ENCODE measurements at regions not wholly inside any gene's neighbourhood (a gene's known extent, or its start where the extent isn't known, plus 50 kb on each side); places are given as distances from the start of the nearest gene placed in this dataset.
A peak's percentile ranks its signal among the peaks of the same experiment; 100 is the strongest.
"Not testable (repeated sequence)": the region's sequence is repeated elsewhere in the genome, so short reads cannot be mapped to it uniquely, and the experiment has no call there.

GRCh38 chr20:17867131-17867925 is 101.3 kb downstream of the SNX5 start:
- no peak overlapping the region for H3K27ac ChIP-seq (ENCODE audit: low read depth, low read length)
- H3K27me3 ChIP-seq (ENCODE audit: control insufficient read depth in 5 of 5, insufficient read depth in 4 of 5, low read length in 5 of 5): no peaks in the 10 kb centered on the region
- peaks cover 6 to 48% (median 21%) of the 10 kb centered on the region in 5 donors for H3K4me1 ChIP-seq (ENCODE audit: control insufficient read depth in 5 of 5, insufficient read depth in 5 of 5, low read length in 5 of 5)
- H3K36me3 ChIP-seq (ENCODE audit: control insufficient read depth in 5 of 5, insufficient read depth in 5 of 5, low read length in 5 of 5): no peaks in the 10 kb centered on the region
- H3K4me3 ChIP-seq (ENCODE audit: low read depth in 1 of 5, low read length in 5 of 5): no peak overlapping the region
- H3K9ac ChIP-seq (ENCODE audit: low read length in 5 of 5): no peak overlapping the region
- H3K9me3 ChIP-seq (ENCODE audit: control insufficient read depth in 5 of 5, low read length in 5 of 5): no peaks in the 10 kb centered on the region

GRCh38 chr20:17866234-17867001 is 102.2 kb downstream of the SNX5 start:
- H3K36me3 ChIP-seq (ENCODE audit: control insufficient read depth in 5 of 5, insufficient read depth in 5 of 5, low read length in 5 of 5): no peaks in the 10 kb centered on the region
- no peak overlapping the region for H3K4me3 ChIP-seq (ENCODE audit: low read depth in 1 of 5, low read length in 5 of 5)
- H3K9me3 ChIP-seq (ENCODE audit: control insufficient read depth in 5 of 5, low read length in 5 of 5): no peaks in the 10 kb centered on the region
- H3K27ac ChIP-seq (ENCODE audit: low read depth, low read length): no peak overlapping the region
- no peaks in the 10 kb centered on the region for H3K27me3 ChIP-seq (ENCODE audit: control insufficient read depth in 5 of 5, insufficient read depth in 4 of 5, low read length in 5 of 5)
- peaks cover 6 to 42% (median 21%) of the 10 kb centered on the region in 5 donors for H3K4me1 ChIP-seq (ENCODE audit: control insufficient read depth in 5 of 5, insufficient read depth in 5 of 5, low read length in 5 of 5)
- no peak overlapping the region for H3K9ac ChIP-seq (ENCODE audit: low read length in 5 of 5)

- Histone ChIP-seq H3K4me3 (ENCODE audit: low read depth in 1 of 5, low read length in 5 of 5) (no peak overlapping the region), H3K9ac (ENCODE audit: low read length in 5 of 5) (no peak overlapping the region), H3K27me3 (ENCODE audit: control insufficient read depth in 5 of 5, insufficient read depth in 4 of 5, low read length in 5 of 5) (no peaks in the 10 kb centered on the region), H3K4me1 (ENCODE audit: control insufficient read depth in 5 of 5, insufficient read depth in 5 of 5, low read length in 5 of 5) (peaks cover 3 to 42% (median 23%) of the 10 kb centered on the region in 5 donors), H3K9me3 (ENCODE audit: control insufficient read depth in 5 of 5, low read length in 5 of 5) (no peaks in the 10 kb centered on the region), H3K27ac (ENCODE audit: low read depth, low read length) (no peak overlapping the region), H3K36me3 (ENCODE audit: control insufficient read depth in 5 of 5, insufficient read depth in 5 of 5, low read length in 5 of 5) (no peaks in the 10 kb centered on the region)
These were observed 104.9 kb downstream of the SNX5 start for GRCh38 chr20:17863577-17864292.

GRCh38 chr20:17863209-17863576 is 105.4 kb downstream of the SNX5 start:
- Histone ChIP-seq H3K27ac (ENCODE audit: low read depth, low read length) (no peak overlapping the region), H3K27me3 (ENCODE audit: control insufficient read depth in 5 of 5, insufficient read depth in 4 of 5, low read length in 5 of 5) (no peaks in the 10 kb centered on the region), H3K9me3 (ENCODE audit: control insufficient read depth in 5 of 5, low read length in 5 of 5) (no peaks in the 10 kb centered on the region), H3K9ac (ENCODE audit: low read length in 5 of 5) (no peak overlapping the region), H3K4me1 (ENCODE audit: control insufficient read depth in 5 of 5, insufficient read depth in 5 of 5, low read length in 5 of 5) (peaks cover 3 to 42% (median 23%) of the 10 kb centered on the region in 5 donors), H3K4me3 (ENCODE audit: low read depth in 1 of 5, low read length in 5 of 5) (no peak overlapping the region), H3K36me3 (ENCODE audit: control insufficient read depth in 5 of 5, insufficient read depth in 5 of 5, low read length in 5 of 5) (no peaks in the 10 kb centered on the region)

GRCh38 chr20:17862171-17862570 is 106.4 kb downstream of the SNX5 start:
- Histone ChIP-seq H3K27me3 (ENCODE audit: control insufficient read depth in 5 of 5, insufficient read depth in 4 of 5, low read length in 5 of 5) (no peaks in the 10 kb centered on the region), H3K36me3 (ENCODE audit: control insufficient read depth in 5 of 5, insufficient read depth in 5 of 5, low read length in 5 of 5) (no peaks in the 10 kb centered on the region), H3K9ac (ENCODE audit: low read length in 5 of 5) (no peak overlapping the region), H3K4me1 (ENCODE audit: control insufficient read depth in 5 of 5, insufficient read depth in 5 of 5, low read length in 5 of 5) (peaks cover 0 to 34% (median 23%) of the 10 kb centered on the region in 5 donors), H3K27ac (ENCODE audit: low read depth, low read length) (no peak overlapping the region), H3K4me3 (ENCODE audit: low read depth in 1 of 5, low read length in 5 of 5) (no peak overlapping the region), H3K9me3 (ENCODE audit: control insufficient read depth in 5 of 5, low read length in 5 of 5) (no peaks in the 10 kb centered on the region)

- peaks cover 0 to 32% (median 23%) of the 10 kb centered on the region in 5 donors for H3K4me1 ChIP-seq (ENCODE audit: control insufficient read depth in 5 of 5, insufficient read depth in 5 of 5, low read length in 5 of 5)
- H3K9me3 ChIP-seq (ENCODE audit: control insufficient read depth in 5 of 5, low read length in 5 of 5); H3K27me3 ChIP-seq (ENCODE audit: control insufficient read depth in 5 of 5, insufficient read depth in 4 of 5, low read length in 5 of 5); H3K36me3 ChIP-seq (ENCODE audit: control insufficient read depth in 5 of 5, insufficient read depth in 5 of 5, low read length in 5 of 5); H3K4me3 ChIP-seq (ENCODE audit: low read depth in 1 of 5, low read length in 5 of 5); H3K27ac ChIP-seq (ENCODE audit: low read depth, low read length); H3K9ac ChIP-seq (ENCODE audit: low read length in 5 of 5): not testable (repeated sequence)
These were observed 107.0 kb downstream of the SNX5 start for GRCh38 chr20:17861620-17862019.

- H3K9me3 ChIP-seq (ENCODE audit: control insufficient read depth in 5 of 5, low read length in 5 of 5): no peaks in the 10 kb centered on the region
- no peaks in the 10 kb centered on the region for H3K36me3 ChIP-seq (ENCODE audit: control insufficient read depth in 5 of 5, insufficient read depth in 5 of 5, low read length in 5 of 5)
- H3K9ac ChIP-seq (ENCODE audit: low read length in 5 of 5): no peak overlapping the region
- no peak overlapping the region for H3K27ac ChIP-seq (ENCODE audit: low read depth, low read length)
- peaks cover 0 to 32% (median 23%) of the 10 kb centered on the region in 5 donors for H3K4me1 ChIP-seq (ENCODE audit: control insufficient read depth in 5 of 5, insufficient read depth in 5 of 5, low read length in 5 of 5)
- H3K27me3 ChIP-seq (ENCODE audit: control insufficient read depth in 5 of 5, insufficient read depth in 4 of 5, low read length in 5 of 5): no peaks in the 10 kb centered on the region
- no peak overlapping the region for H3K4me3 ChIP-seq (ENCODE audit: low read depth in 1 of 5, low read length in 5 of 5)
These were observed 108.0 kb downstream of the SNX5 start for GRCh38 chr20:17860301-17861197.

- no peak overlapping the region for H3K9ac ChIP-seq (ENCODE audit: low read length in 5 of 5)
- H3K4me1 ChIP-seq (ENCODE audit: control insufficient read depth in 5 of 5, insufficient read depth in 5 of 5, low read length in 5 of 5): peaks cover 0 to 32% (median 23%) of the 10 kb centered on the region in 5 donors
- H3K27ac ChIP-seq (ENCODE audit: low read depth, low read length): no peak overlapping the region
- no peaks in the 10 kb centered on the region for H3K9me3 ChIP-seq (ENCODE audit: control insufficient read depth in 5 of 5, low read length in 5 of 5)
- peak overlapping the region in 1 of 5 donors; percentile 23 for H3K4me3 ChIP-seq (ENCODE audit: low read depth in 1 of 5, low read length in 5 of 5)
- no peaks in the 10 kb centered on the region for H3K36me3 ChIP-seq (ENCODE audit: control insufficient read depth in 5 of 5, insufficient read depth in 5 of 5, low read length in 5 of 5)
- no peaks in the 10 kb centered on the region for H3K27me3 ChIP-seq (ENCODE audit: control insufficient read depth in 5 of 5, insufficient read depth in 4 of 5, low read length in 5 of 5)
These were observed 108.9 kb downstream of the SNX5 start for GRCh38 chr20:17859616-17860232.

- Histone ChIP-seq H3K27ac (ENCODE audit: low read depth, low read length) (no peak overlapping the region), H3K9me3 (ENCODE audit: control insufficient read depth in 5 of 5, low read length in 5 of 5) (no peaks in the 10 kb centered on the region), H3K27me3 (ENCODE audit: control insufficient read depth in 5 of 5, insufficient read depth in 4 of 5, low read length in 5 of 5) (no peaks in the 10 kb centered on the region), H3K4me3 (ENCODE audit: low read depth in 1 of 5, low read length in 5 of 5) (peak overlapping the region in 1 of 5 donors; percentile 23), H3K9ac (ENCODE audit: low read length in 5 of 5) (no peak overlapping the region), H3K4me1 (ENCODE audit: control insufficient read depth in 5 of 5, insufficient read depth in 5 of 5, low read length in 5 of 5) (peaks cover 3 to 35% (median 22%) of the 10 kb centered on the region in 5 donors), H3K36me3 (ENCODE audit: control insufficient read depth in 5 of 5, insufficient read depth in 5 of 5, low read length in 5 of 5) (no peaks in the 10 kb centered on the region)
These were observed 109.5 kb downstream of the SNX5 start for GRCh38 chr20:17859002-17859615.

Measured in subcutaneous abdominal adipose tissue (tissue), 5 donors.